ENCODE measurements at regions not wholly inside any gene's neighbourhood (a gene's known extent, or its start where the extent isn't known, plus 50 kb on each side); places are given as distances from the start of the nearest gene placed in this dataset.

DNA sequence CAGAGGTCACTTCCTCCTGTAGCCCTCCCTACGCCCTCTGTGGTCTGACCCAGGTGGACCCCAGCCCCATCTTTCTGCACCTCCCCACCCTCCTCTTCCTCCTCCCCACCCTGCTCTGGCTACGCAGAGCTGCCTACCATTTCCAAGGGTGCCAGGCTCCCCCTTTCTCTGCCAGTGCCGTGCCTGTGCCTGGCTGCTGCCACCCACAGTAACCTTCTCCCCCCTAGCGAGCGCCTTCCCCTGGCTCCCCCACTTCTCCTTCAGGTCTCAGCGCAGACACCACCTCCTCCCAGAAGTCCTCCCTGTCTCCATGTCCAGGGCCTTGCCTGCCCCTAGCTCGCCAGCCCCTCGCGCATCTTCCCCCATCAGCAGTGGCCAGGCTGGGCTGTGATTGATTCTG is 471.5 kb downstream of the PTPRU start:
- H3K27me3 Mint-ChIP-seq (ENCODE audit: insufficient read depth) = peaks cover 25% of the 10 kb centered on the region
- H3K27ac Mint-ChIP-seq = no peak overlapping the region
- no peak for DNase-seq
- no peaks in the 10 kb centered on the region for H3K9me3 Mint-ChIP-seq
- Histone ChIP-seq H3K9me3 (ENCODE audit: control insufficient read depth, low read length) (no peaks in the 10 kb centered on the region), H3K4me1 (ENCODE audit: control insufficient read depth, insufficient read depth, low read length) (no peaks in the 10 kb centered on the region), H3K9ac (ENCODE audit: extremely low read depth, low read length, poor library complexity, severe bottlenecking) (no peak overlapping the region), H3K27me3 (ENCODE audit: control insufficient read depth, insufficient read depth, low read length, poor library complexity, severe bottlenecking) (peaks cover 12% of the 10 kb centered on the region), H3K4me3 (ENCODE audit: low read length) (no peak overlapping the region), H3K36me3 (ENCODE audit: control insufficient read depth, insufficient read depth, low read length) (no peaks in the 10 kb centered on the region), H3K27ac (ENCODE audit: low read depth, low read length) (no peak overlapping the region)
- H3K4me3 Mint-ChIP-seq = no peak overlapping the region
- H3K4me1 Mint-ChIP-seq = peaks cover 8% of the 10 kb centered on the region
- 93 to 96% methylated on average over 7 to 9 of the region's 9 CpGs for WGBS, 2 experiments (ENCODE audit: insufficient coverage in 1 of 2, insufficient read length in 1 of 2)
- TF ChIP-seq, protein P1, sequence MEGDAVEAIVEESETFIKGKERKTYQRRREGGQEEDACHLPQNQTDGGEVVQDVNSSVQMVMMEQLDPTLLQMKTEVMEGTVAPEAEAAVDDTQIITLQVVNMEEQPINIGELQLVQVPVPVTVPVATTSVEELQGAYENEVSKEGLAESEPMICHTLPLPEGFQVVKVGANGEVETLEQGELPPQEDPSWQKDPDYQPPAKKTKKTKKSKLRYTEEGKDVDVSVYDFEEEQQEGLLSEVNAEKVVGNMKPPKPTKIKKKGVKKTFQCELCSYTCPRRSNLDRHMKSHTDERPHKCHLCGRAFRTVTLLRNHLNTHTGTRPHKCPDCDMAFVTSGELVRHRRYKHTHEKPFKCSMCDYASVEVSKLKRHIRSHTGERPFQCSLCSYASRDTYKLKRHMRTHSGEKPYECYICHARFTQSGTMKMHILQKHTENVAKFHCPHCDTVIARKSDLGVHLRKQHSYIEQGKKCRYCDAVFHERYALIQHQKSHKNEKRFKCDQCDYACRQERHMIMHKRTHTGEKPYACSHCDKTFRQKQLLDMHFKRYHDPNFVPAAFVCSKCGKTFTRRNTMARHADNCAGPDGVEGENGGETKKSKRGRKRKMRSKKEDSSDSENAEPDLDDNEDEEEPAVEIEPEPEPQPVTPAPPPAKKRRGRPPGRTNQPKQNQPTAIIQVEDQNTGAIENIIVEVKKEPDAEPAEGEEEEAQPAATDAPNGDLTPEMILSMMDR (conservative IDR thresholded peaks at IDR 0.05) = no peak
- no peaks in the 10 kb centered on the region for H3K36me3 Mint-ChIP-seq (ENCODE audit: low read depth)

DNA sequence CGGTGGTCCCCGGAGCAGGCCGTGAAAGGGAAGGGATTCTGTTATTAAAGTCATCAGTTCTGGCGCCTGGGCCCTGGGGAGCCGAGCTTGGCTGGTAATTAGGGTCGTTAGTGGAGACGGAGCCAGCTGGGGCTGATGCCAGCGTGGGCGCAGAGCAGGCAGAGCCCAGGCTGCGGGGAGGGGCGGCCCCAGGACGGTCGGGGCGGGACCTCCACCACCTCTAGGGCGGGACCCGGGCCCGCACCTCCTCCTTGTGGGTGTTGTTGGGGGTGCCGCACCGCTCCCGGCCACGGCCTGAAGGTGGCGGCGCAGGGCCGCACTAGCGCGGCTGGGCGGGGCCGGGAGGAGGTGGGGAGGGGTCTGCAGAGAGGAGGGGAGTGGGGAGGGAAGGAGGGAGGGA is 470.6 kb downstream of the PTPRU start:
- Histone ChIP-seq H3K4me3 (ENCODE audit: low read length) (no peak overlapping the region), H3K4me1 (ENCODE audit: control insufficient read depth, insufficient read depth, low read length) (no peaks in the 10 kb centered on the region), H3K9ac (ENCODE audit: extremely low read depth, low read length, poor library complexity, severe bottlenecking) (no peak overlapping the region), H3K27ac (ENCODE audit: low read depth, low read length) (no peak overlapping the region), H3K27me3 (ENCODE audit: control insufficient read depth, insufficient read depth, low read length, poor library complexity, severe bottlenecking) (peaks cover 12% of the 10 kb centered on the region), H3K9me3 (ENCODE audit: control insufficient read depth, low read length) (no peaks in the 10 kb centered on the region), H3K36me3 (ENCODE audit: control insufficient read depth, insufficient read depth, low read length) (no peaks in the 10 kb centered on the region)
- WGBS, 2 experiments (ENCODE audit: insufficient coverage in 1 of 2, insufficient read length in 1 of 2) = 15 to 40% methylated on average over 4 to 28 of the region's 28 CpGs
- Mint-ChIP-seq H3K27ac (no peak overlapping the region), H3K27me3 (ENCODE audit: insufficient read depth) (peaks cover 26% of the 10 kb centered on the region), H3K4me3 (peak overlapping the region; percentile 43), H3K4me1 (peaks cover 8% of the 10 kb centered on the region), H3K9me3 (no peaks in the 10 kb centered on the region), H3K36me3 (ENCODE audit: low read depth) (no peaks in the 10 kb centered on the region)
- peak; percentile 94 for DNase-seq
- TF ChIP-seq, protein P1 (conservative IDR thresholded peaks at IDR 0.05) = peak; percentile 76

DNA sequence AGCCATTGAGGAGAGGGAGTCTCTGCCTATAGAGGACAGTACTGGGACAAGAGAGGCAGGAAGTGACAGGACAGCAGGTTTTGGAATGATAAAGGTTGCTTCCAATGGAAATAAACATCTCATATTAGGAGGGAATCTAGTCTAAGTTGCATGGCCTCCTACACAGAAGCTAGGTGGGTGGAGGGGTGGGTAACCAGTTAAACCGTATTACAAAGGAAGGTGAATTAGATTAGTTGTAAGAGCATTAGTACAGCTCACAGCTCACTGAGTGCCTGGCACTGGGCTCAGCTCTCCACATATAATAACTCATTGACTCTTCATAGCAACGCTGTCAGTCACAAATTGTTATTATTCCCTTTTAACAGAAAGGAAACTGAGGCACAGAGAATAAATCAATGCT is 468.1 kb downstream of the PTPRU start:
- H3K27me3 ChIP-seq (ENCODE audit: control insufficient read depth, insufficient read depth, low read length, poor library complexity, severe bottlenecking) = peaks cover 12% of the 10 kb centered on the region
- no peaks in the 10 kb centered on the region for H3K36me3 Mint-ChIP-seq (ENCODE audit: low read depth)
- 80 to 90% methylated on average over 1 to 2 of the region's 2 CpGs for WGBS, 2 experiments (ENCODE audit: insufficient coverage in 1 of 2, insufficient read length in 1 of 2)
- H3K9me3 Mint-ChIP-seq = no peaks in the 10 kb centered on the region
- no peaks in the 10 kb centered on the region for H3K9me3 ChIP-seq (ENCODE audit: control insufficient read depth, low read length)
- no peak overlapping the region for H3K4me3 Mint-ChIP-seq
- H3K4me3 ChIP-seq (ENCODE audit: low read length) = no peak overlapping the region
- no peaks in the 10 kb centered on the region for H3K36me3 ChIP-seq (ENCODE audit: control insufficient read depth, insufficient read depth, low read length)
- no peak overlapping the region for H3K27ac ChIP-seq (ENCODE audit: low read depth, low read length)
- peaks cover 8% of the 10 kb centered on the region for H3K4me1 Mint-ChIP-seq
- peaks cover 36% of the 10 kb centered on the region for H3K27me3 Mint-ChIP-seq (ENCODE audit: insufficient read depth)
- no peak overlapping the region for H3K27ac Mint-ChIP-seq
- H3K4me1 ChIP-seq (ENCODE audit: control insufficient read depth, insufficient read depth, low read length) = no peaks in the 10 kb centered on the region
- no peak overlapping the region for H3K9ac ChIP-seq (ENCODE audit: extremely low read depth, low read length, poor library complexity, severe bottlenecking)
- DNase-seq = no peak
- TF ChIP-seq, protein P1 (conservative IDR thresholded peaks at IDR 0.05) = no peak

Measured in endodermal cell (in vitro differentiated cells).